ENCODE measurements at regions not wholly inside any gene's neighbourhood (a gene's known extent, or its start where the extent isn't known, plus 50 kb on each side); places are given as distances from the start of the nearest gene placed in this dataset.

DNA sequence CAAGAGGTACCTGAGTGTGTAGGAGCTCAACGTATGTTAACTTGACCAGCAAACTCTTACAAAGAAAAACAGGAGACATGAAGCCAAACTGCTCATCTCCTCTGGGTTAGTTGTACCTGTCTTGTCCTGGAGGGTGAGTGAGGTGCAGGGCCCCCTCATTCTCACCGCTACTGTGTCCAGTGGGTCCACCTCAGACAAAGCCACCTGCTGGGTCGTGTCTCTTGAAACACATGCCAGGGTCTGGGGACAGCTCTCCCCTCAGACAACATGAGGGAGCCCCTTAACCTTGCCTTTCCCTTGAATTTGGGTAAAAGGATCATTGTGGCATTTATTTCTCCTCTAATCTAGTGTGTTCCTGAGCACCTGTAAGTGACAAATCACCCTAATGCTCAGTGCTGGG is 185.6 kb downstream of the TLE3 start:
- Histone ChIP-seq H2AFZ (ENCODE audit: control insufficient read depth, low read length) (no peak overlapping the region), H3K4me2 (ENCODE audit: control insufficient read depth, extremely low read depth, insufficient read depth, low read depth, low read length) (no peak overlapping the region), H3K9ac (ENCODE audit: control insufficient read depth, extremely low read depth, insufficient read depth, low read length) (no peak overlapping the region), H3K4me1 (ENCODE audit: control insufficient read depth, extremely low read depth, insufficient read depth, low read length) (no peaks in the 10 kb centered on the region), H3K36me3 (ENCODE audit: control insufficient read depth in 2 of 2, extremely low read depth in 1 of 2, insufficient read depth in 2 of 2, low read length in 2 of 2) (no peaks in the 10 kb centered on the region), H3K79me2 (ENCODE audit: control insufficient read depth, insufficient read depth, low read length) (no peaks in the 10 kb centered on the region), H3K27ac (ENCODE audit: control insufficient read depth, insufficient read depth, low read length) (no peak overlapping the region), H3K27me3 (ENCODE audit: control insufficient read depth, extremely low read depth, insufficient read depth, low read length) (peaks cover 27% of the 10 kb centered on the region), H4K20me1 (ENCODE audit: control insufficient read depth, extremely low read depth, insufficient read depth, low read length) (no peaks in the 10 kb centered on the region), H3K4me3 (ENCODE audit: control insufficient read depth in 2 of 3, extremely low read depth in 1 of 3, insufficient read depth in 2 of 3, low read depth in 1 of 3, low read length in 3 of 3) (no peak overlapping the region), H3K9me3 (ENCODE audit: control insufficient read depth, low read depth, low read length) (no peaks in the 10 kb centered on the region), H3K9me1 (ENCODE audit: control insufficient read depth, extremely low read depth, insufficient read depth, low read length) (no peaks in the 10 kb centered on the region)
- TF ChIP-seq, protein P1, sequence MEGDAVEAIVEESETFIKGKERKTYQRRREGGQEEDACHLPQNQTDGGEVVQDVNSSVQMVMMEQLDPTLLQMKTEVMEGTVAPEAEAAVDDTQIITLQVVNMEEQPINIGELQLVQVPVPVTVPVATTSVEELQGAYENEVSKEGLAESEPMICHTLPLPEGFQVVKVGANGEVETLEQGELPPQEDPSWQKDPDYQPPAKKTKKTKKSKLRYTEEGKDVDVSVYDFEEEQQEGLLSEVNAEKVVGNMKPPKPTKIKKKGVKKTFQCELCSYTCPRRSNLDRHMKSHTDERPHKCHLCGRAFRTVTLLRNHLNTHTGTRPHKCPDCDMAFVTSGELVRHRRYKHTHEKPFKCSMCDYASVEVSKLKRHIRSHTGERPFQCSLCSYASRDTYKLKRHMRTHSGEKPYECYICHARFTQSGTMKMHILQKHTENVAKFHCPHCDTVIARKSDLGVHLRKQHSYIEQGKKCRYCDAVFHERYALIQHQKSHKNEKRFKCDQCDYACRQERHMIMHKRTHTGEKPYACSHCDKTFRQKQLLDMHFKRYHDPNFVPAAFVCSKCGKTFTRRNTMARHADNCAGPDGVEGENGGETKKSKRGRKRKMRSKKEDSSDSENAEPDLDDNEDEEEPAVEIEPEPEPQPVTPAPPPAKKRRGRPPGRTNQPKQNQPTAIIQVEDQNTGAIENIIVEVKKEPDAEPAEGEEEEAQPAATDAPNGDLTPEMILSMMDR (optimal IDR thresholded peaks at IDR 0.05 in 1 of 3, IDR thresholded peaks at IDR 0.05 in 1 of 3, conservative IDR thresholded peaks at IDR 0.05 in 1 of 3; ENCODE audit: extremely low read depth in 1 of 3, insufficient read depth in 2 of 3, low read length in 3 of 3): no peak
- no peak for TF ChIP-seq EZH2 (IDR thresholded peaks at IDR 0.05; ENCODE audit: low read length)
- DNase-seq (ENCODE audit: low read depth, low spot score): no peak
- FAIRE-seq: no peak
- dilution Hi-C loops (cut with MboI; ENCODE audit: extremely low pct_ligation_motif_present, low sequenced_read_pairs): no loop called here

DNA sequence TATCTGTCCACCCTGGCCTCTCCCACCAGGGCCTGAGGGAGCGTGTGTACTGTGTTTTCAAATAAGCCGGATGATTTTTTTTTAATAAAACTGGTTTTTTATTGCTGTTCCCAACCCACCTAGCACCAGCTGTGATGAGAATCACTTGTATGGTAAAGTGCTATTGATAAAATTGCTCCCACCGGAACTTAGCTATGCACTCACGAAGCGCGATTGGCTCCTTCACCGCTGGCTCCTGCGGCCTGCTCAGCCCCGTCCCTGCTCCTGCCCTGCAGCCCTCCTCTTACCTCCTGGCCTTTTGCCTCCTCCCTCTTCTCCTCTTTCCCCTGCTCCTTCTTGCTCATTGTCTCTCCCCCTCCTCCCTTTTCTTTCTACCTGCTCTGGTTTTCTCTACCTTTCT is 183.7 kb downstream of the TLE3 start:
- no peak overlapping the region for H3K9ac ChIP-seq (ENCODE audit: control insufficient read depth, extremely low read depth, insufficient read depth, low read length)
- H3K4me3 ChIP-seq (ENCODE audit: control insufficient read depth in 2 of 3, extremely low read depth in 1 of 3, insufficient read depth in 2 of 3, low read depth in 1 of 3, low read length in 3 of 3): no peak overlapping the region
- H3K4me1 ChIP-seq (ENCODE audit: control insufficient read depth, extremely low read depth, insufficient read depth, low read length): no peaks in the 10 kb centered on the region
- peaks cover 41% of the 10 kb centered on the region for H3K27me3 ChIP-seq (ENCODE audit: control insufficient read depth, extremely low read depth, insufficient read depth, low read length)
- no peaks in the 10 kb centered on the region for H3K36me3 ChIP-seq (ENCODE audit: control insufficient read depth in 2 of 2, extremely low read depth in 1 of 2, insufficient read depth in 2 of 2, low read length in 2 of 2)
- H3K9me1 ChIP-seq (ENCODE audit: control insufficient read depth, extremely low read depth, insufficient read depth, low read length): no peaks in the 10 kb centered on the region
- FAIRE-seq (no peak), DNase-seq (ENCODE audit: low read depth, low spot score) (no peak)
- no peak overlapping the region for H3K4me2 ChIP-seq (ENCODE audit: control insufficient read depth, extremely low read depth, insufficient read depth, low read depth, low read length)
- no peaks in the 10 kb centered on the region for H3K79me2 ChIP-seq (ENCODE audit: control insufficient read depth, insufficient read depth, low read length)
- dilution Hi-C loops (cut with MboI; ENCODE audit: extremely low pct_ligation_motif_present, low sequenced_read_pairs): no loop called here
- H3K27ac ChIP-seq (ENCODE audit: control insufficient read depth, insufficient read depth, low read length): no peak overlapping the region
- no peaks in the 10 kb centered on the region for H3K9me3 ChIP-seq (ENCODE audit: control insufficient read depth, low read depth, low read length)
- TF ChIP-seq, protein P1 (optimal IDR thresholded peaks at IDR 0.05 in 1 of 3, IDR thresholded peaks at IDR 0.05 in 1 of 3, conservative IDR thresholded peaks at IDR 0.05 in 1 of 3; ENCODE audit: extremely low read depth in 1 of 3, insufficient read depth in 2 of 3, low read length in 3 of 3): no peak
- no peak for TF ChIP-seq EZH2 (IDR thresholded peaks at IDR 0.05; ENCODE audit: low read length)
- H4K20me1 ChIP-seq (ENCODE audit: control insufficient read depth, extremely low read depth, insufficient read depth, low read length): no peaks in the 10 kb centered on the region
- no peak overlapping the region for H2AFZ ChIP-seq (ENCODE audit: control insufficient read depth, low read length)

Measured in keratinocyte (primary cell).